NCI-H2171 (cell line): ENCODE measurements at regions not wholly inside any gene's neighbourhood (a gene's known extent, or its start where the extent isn't known, plus 50 kb on each side); places are given as distances from the start of the nearest gene placed in this dataset.

Experiments
- DNase-seq: peaks from one replicate; lab custom pipeline; 2025; lab: John Stamatoyannopoulos, UW

DNA sequence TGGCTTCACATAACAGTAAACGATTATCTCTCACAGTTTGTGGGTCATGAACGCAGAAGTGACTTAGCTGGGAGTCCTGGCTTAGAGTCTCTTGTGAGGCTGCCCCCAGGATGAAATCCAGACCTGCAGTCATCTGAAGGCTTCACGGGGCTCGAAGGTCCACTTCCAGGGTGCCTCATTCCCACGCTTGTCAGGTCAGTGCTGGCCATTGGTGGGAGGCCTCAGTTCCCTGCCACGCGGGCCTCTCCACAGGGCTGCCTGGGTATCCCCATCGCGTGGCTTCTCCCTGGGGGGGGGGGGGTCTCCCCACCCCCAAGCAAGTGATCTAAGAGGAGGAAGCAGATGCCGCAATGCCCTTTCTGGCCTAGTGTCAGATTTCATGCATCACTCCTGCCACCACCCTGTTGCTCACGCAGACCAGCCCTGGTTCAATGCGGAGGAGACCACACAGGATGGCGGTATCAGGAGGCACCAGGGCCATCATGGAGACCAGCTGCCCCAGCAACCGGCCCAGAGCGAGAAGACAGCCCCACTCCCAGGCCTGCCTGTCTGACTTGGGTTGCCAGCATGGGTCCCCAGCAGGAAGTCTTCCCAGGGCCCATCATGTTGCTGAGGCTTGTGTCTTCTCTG lies 77.3 kb upstream of the CDH5 start:
- DNase-seq: no peak

DNA sequence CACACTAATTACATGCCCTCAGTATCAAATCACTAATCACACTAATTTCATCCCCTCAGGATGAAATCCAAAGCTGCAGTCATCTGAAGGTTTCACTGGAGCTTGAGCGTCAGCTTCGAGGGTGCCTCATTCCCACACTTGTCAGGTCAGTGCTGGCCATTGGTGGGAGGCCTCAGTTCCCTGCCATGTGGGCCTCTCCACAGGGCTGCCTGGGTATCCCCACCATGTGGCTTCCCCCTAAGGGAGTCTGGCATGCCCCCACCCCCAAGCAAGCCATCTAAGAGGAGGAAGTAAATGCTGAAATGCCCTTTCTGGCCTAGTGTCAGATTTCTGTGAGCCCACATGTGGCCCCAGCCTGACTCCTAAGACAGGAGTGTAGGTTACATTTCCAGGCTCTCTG lies 78.6 kb upstream of the CDH5 start:
- no peak for DNase-seq

DNA sequence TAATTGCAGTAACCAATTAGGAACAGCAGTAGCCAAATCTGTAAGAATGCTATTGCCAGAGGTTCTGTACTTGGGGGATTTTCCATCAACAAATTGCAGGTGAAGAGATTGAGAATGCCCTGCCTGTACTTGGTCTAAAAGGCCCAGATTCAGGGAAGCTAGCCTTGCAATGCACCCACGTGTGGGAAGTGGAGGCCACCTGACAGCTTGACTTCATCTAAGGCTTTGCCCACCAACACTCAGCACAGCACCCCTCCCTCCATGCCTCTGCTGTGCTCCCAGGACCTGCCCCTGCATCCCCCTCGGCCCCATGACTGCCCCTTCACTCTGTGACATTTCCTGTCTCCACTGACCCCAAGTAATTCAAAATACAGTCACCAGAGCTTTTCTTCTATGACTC lies 79.1 kb upstream of the CDH5 start:
- DNase-seq: no peak

DNA sequence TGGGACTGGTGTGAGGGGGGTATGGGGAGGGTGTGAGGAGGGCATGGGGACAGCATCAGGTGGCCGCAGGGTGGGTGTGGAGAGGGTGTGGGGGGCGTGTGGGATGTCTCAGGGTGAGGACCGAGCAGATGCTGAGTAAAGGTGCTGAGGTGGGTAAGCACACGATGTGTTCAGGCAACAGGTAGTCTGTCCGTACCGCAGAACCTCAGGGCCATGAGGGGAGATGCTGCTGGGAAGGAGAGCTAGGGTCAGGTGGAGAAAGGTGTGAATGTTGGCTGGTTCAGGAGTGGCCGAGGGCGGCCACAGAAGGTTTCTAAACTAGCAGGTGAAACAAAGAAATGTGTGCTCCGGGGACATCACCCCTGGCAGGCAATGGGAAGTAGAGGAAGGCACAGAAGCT lies 80.0 kb upstream of the CDH5 start:
- no peak for DNase-seq

DNA sequence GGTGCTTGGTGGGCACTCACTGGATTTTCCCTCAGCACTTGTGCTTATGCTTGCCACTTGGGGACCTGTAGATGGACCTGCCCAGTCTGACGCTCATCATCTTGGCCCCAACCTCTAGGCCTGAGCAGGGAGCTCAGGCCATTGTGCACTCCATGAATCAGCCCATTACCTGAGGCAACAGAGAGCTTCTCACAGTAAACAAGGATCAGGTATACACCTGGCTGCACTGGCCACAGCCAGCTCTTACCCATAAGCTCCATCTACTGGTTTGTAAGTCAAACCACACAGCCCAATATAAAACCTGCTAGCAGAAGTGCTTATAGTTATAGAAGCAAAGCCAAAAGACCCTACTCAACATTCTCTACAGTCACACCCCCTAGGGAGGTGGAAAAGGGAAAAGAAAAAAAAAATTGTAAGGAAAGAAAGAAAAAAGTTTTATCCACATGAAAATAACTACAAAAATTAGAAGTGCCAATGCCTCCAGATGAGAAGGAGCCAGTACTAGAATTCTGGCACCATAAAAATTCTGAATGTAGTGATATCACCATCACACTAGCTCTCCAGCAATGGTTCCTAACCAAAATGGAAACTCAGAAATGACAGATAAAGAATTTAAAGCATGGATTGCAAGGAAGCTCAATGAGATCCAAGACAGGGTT lies 87.8 kb upstream of the CDH5 start:
- DNase-seq: no peak

DNA sequence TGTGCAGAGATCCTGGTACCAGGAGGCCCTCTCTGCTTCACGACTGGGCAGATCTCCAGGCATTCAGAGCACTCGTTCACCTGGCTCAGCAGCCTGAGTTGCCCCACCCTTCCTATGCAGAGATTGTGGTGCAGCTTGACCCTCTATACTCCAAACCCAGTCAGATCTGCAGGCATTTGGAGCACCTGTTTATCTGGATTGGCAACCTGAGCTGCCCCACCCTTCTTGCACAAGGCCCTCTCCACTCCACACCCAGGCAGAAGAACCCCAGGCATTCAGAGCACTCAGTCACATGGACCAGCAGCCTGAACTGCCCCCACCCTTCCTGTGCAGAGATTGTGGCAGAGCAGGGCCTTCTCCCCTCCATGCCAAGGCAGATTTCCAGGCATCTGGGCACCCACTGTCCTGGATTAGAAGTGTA lies 88.4 kb upstream of the CDH5 start:
- no peak for DNase-seq

DNA sequence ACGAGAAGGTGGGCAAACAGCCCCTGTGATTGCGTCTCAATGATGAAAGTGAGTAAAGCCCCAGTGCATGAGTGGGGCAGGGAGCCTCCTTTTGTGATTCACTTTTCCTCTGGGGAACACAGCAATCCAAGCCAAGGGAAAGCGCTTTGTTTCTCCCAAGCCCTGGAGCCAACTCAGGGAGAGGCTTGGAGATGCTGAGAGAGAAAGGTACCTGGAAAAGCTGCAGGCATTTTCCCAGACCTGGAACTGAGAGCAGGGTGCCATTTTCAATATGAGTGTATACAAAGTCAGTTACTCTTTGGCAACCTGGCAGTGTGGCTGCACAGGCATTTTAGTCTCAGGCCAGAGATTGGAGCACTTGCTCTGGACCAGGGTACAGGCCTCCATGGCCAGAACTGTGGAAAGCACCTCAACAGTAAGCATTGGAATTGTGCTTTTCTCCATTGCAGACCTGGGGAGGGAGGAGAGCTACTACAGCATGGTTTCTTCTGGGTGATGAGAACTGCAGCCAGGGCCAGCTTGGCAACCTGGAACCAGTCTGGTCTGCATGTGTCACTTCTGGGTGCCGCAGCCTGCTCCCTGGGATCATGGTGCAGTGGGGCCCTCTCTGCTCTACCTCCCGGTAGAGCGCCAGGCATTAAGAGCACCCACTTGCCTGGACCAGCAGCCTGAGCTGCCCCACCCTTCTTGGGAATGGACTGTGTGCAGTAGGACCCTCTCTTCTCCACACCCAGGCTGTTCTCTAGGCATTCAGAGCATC lies 89.0 kb upstream of the CDH5 start:
- DNase-seq: no peak

DNA sequence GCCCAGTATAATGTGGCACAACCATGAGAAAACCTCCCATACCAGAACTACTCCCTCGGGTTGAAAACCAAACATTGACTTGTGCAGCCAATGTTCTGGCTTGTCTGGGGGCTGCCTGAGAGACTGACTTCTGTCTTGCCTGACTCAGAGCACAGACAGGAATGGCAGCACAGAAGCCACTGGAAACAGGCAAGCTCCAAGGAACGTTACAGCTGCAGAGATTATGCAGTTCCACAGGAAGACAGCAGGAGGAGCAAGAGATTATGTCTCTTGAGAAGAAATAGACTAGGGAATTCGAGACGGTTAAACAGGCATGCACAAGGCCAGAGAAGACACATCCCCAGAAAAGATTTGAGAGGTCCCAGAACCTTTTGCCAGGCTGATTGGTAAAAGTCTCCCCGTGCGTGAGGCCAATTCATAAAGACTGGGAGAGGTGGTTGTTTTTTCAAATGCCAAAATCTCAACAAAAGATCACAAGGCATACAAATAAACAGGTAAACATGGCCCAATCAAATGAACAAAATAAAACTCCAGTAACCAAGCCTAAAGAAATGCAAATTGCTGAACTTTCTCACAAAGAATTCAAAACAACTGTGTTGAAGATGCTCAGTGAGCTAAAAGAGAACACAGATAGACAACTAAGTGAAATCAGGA lies 90.6 kb upstream of the CDH5 start:
- peak; percentile 22 for DNase-seq

DNA sequence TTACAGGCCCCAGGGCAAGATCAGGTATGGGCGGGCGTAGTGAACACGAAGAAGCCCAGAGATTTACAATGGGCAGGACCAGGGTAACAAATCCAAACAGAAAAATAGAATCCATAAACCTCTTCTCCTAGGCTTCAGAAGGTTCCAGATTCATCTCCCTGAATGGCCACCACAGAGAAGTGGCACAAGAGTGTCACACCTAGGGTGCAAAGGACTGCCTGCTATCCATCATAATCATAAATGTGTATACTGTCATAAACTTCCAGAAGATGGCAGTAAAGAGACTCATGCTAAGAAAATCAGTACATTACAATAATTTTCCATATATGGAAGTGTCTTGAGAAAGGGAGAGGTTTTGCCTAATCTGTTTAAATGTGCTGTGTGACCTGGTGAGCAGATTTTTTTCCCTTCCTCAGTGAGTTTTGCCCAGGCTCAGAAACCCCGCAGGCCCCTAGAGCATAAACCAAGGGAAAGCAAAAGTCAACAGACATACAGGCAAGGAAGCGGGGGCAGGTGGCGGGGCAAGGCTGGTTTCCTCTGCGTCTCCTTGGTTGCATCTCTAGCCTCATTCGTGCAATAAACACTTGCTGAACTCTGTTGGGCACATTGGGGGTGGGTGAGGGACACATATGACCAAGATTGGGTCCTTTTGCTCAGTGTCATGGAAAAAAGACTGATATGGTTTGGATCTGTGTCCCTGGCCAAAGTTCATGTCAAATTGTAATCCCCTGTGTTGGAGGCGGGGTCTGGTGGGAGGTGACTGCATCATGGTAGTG lies 92.0 kb upstream of the CDH5 start:
- DNase-seq: peak; percentile 24

DNA sequence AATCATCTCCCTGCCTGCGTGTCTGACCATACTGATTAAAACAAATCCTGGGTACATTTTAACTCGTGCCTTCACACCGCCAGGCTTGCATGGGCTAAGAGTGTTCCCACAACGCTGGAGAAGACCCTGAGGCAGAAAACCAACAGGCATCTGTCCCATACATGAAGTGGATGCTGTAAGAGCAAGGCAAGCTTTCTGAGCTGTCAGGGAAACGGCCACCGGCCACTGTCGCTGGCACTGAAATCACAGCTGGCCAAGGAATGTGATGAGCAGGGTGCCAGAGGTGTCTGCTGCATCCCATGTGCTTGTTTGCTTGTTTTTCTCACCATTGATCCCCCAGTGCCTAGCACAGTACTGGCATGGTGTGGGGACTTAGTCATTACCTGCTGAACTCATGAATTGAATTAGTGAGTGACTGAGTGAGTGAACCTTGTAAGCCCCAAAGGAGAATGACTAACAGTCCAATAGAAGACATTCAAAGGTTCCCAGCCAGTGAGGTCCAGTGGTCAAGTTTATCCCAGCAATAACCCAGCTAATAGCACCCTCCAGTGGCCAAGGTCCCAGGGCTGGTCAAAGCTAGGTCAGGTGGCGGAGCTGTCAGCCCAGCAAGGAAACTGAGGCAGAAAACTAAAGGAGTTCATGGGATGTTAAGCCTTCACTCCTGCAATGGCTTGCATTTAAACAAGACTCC lies 92.7 kb upstream of the CDH5 start:
- DNase-seq: no peak

DNA sequence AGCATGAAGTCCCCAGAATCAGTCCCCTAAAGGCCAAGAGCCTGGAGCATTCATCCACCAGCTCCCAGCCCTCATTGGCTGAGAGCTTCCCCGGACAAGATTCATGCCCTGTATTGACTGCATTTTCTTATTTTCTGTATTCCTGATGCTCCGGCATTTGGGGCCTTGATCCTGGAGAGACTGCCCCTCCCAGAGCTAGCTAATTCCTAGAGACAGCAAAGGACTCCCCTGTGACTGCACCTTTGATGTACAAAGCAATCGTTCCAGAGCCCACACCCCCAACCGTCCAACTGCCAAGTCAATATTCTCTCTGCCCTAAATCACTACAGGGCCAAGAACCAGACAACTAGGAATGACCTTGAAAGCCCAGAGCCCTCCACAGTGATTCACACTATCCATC lies 93.4 kb upstream of the CDH5 start:
- no peak for DNase-seq

DNA sequence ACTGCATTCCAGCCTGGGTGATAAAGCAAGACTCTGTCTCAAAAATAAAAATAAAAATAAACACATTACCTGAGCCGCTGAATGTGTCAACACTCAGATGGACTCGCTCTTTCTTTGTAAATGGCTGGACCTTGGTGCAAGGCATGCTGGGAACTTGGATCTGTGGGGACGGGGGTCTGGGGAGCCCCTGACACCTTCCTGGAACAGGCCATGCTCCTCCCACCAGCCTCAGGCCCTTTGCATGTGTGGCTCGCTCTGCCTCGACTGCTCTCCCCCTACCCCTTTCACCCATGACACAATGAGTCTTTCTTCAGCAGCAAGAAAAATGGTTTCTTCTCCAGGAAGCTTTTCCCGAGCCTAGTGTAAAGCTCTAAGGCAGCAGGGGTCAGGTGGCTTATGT lies 94.0 kb upstream of the CDH5 start:
- DNase-seq: no peak

DNA sequence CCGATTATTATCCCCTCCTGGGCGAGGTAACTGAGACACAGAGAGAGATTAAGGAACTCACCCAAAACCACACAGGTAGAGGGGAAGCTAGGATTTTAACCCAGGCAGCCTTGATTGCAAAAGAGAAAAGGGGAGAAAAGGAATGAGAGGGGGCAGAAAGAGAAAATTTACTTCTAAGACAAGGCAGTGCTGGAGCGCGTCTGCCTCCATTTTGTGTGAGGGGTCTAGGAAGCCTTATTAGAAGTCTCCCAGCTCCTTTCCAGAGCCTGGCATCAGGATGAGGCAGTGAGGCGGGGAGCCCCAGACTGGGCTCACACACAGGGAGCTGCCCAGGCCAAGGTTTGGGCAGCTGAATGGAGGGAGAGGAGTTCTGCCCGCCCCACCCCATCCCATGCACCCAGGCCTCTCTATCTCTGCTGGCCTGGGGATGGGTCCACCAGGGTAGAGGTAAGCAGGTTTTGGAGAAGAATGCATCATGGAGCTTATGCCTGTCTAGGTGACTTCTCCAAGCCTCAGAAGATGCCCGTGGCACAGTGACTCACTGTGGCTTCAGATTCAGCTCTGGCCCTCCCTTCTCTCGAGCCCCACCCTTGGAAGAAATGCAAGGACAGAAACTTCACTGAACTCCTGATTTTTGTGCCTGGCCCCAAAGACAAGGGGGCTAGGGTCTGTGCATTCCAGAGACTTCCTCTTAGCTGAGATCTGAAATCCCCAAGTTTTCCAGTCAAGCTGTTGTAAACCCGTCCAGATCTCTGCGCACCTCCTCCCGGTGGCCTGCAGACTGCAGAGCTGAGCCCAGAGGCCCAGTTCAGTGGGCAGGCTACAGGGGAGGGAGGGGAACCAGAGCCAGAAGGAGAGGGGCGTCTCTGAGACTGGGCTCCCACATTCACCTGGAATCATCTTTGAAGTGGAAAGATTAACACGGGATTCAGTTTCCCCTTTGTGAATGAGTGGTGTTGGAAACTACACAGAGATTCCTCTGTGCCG lies 95.1 kb upstream of the CDH5 start:
- DNase-seq: no peak

DNA sequence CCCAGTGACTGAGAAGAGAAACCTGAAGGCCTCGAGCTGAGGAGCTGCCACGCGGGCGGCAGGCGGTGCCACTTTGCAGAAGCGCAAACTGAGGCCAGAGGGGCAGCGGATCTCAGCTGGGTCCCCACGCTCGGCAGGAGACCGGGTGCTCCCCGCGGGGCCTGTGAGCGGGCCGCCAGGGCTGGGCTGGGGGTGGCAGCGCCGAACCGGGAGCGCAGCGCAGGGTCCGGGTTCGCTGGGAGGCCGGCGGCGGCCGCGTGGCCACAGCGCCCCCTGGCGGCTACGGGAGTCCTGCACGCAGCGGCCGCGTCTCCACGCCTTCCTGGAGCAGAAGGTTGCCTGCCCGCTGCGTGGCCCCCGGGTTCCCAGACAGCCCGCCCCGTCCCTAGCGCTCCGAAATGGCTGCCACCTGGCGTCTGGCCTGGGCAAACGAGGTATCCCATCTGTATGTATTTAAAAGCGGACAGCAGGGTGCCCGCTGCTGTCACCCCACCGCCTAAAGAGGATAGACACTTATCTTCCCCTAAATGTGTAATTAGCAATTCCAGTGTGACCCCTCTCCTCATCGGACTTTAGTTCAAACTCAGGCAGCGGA lies 96.1 kb upstream of the CDH5 start:
- peak; percentile 51 for DNase-seq

DNA sequence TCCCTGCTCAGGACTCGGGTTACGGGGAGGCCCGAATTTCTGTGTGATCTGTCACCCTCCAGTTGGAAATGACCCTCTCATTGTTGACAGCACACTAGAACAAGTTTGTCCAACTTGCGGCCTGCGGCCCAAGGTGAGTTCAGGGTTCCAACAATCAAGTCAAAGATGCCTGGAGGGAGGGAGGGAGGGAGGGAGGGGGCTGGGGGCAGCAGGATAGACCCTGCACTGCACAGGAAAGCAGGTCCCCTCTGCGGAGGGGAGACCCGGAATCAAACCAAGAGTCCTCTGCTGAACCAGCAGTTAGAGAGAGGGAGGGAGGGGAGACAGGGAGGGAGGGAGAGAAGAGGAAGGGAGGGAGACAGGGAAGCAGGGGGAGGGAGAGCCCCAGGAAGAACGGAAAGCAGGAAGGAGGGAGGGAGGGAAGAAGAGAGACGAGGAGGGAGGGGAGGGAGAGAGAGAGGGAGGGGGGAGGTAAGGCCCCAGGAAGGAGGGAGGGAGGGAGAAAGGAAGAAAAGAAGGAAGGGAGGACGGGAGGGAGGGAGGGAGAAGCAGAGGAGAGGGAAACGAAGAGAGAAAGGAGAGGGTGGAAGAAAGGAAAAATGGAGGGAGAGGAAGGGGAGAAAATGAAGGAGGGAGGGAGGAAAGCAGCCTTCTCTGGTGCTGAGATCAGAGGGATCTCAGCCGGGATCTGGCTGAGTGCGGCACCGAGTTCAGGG lies 96.7 kb upstream of the CDH5 start:
- no peak for DNase-seq

DNA sequence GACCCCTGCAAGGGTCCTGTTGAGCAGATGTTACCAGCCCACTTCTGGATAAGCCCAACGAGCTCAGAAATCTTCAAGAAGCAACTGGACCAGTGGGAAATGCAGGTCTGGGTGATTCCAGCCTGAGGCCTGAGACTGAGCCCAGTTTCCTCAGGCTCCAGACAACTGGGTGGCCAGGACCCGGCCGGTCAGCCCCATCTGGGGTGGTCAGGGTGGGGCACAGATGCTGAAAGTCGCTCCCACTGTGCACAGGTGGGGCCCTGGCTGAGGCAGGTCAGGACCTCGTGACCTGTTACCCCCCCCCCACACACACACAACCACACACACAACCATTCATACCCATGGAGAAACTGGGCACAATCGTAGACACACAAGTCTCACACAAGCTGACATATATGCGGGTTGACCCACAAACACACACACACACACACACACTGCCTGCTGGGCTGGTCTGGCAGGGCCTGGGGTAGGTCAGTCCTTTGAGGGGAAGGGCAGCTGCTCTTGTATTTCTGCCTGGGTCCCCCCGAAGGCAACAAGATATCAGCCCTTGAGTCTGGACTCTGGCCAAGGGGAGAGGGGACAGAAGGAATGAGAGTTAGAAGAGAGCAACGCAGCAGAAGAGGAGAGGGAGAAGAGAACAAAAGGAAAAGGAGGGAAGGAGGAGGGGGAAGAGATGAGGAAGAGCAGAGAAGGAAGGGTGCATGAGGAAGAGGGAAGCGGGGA lies 99.0 kb upstream of the CDH5 start:
- DNase-seq: no peak

DNA sequence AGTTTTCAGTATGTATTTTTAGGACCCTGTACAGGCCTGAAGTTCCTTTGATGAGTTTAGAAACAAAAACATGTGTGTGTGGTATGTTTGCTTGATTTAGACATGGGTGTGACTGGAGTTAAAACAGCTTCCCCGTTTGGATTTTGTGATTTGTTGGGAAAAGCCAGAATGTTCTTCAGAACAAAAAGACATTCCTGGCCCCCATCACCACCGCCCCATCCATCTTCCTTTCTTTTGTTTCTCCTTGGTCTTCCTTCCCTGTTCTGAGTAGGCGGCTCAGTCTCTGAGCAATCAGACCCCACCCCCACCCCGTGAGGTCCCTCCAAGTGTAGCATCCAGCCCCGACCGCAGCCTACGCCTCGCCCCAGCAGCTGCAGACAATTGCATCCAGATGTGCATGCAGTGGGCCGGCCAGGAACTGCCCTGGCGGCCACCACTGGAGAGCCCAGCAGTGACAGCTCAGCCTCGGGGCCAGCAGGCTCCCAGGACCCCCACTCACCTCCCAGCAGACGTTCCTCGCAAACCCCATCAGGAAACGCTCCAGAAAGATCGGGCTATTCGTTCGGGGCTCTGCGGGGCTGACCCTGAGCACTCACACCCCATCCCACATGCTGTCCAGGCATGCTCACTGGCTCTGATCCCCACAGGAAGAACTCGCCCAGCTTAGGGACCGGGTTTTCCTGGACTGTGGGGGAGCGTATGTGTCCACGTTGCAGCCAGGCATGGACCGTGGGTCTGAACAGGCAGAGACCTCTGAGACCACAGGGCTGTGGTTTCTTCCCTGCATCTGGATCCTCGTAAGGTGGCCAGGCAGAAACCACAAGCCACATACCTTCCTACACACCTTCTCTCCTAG lies 99.8 kb upstream of the CDH5 start:
- no peak for DNase-seq
